Mesenchymal stem cell (in vitro differentiated cells and primary cell): ENCODE measurements at regions not wholly inside any gene's neighbourhood (a gene's known extent, or its start where the extent isn't known, plus 50 kb on each side); places are given as distances from the start of the nearest gene placed in this dataset.

Source experiments
- DNase-seq: peaks from one replicate; pipeline ENCODE4 v3.0.0-alpha.2; 2013
- H2AFZ ChIP-seq: one replicate; pipeline ENCODE4 v1.6.1; 2013; ENCODE audit warnings: low read depth, mild to moderate bottlenecking, control low read depth, inconsistent platforms, low read length, moderate library complexity
- H2AK5ac ChIP-seq: 2 replicates; pipeline ENCODE4 v1.6.1; 2013; ENCODE audit warnings: low read length, moderate library complexity, mild to moderate bottlenecking, inconsistent platforms; ENCODE audit not compliant: severe bottlenecking
- H2BK120ac ChIP-seq: one replicate; pipeline ENCODE4 v1.6.1; 2013; ENCODE audit warnings: low read depth, mild to moderate bottlenecking, inconsistent platforms, low read length, moderate library complexity
- H2BK12ac ChIP-seq, 2 experiments: one replicate each; pipeline ENCODE4 v1.6.1; 2013; ENCODE audit warnings: inconsistent platforms in 2 of 2, low read length in 2 of 2, mild to moderate bottlenecking in 2 of 2, moderate library complexity in 2 of 2, control low read depth in 1 of 2
- H2BK15ac ChIP-seq: one replicate; pipeline ENCODE4 v1.6.1; 2013; ENCODE audit warnings: mild to moderate bottlenecking, low read depth, inconsistent platforms; ENCODE audit not compliant: poor library complexity, severe bottlenecking
- H2BK5ac ChIP-seq: 2 replicates; pipeline ENCODE4 v1.6.1; 2013; ENCODE audit warnings: low read depth, mild to moderate bottlenecking, low read length, control low read depth, inconsistent platforms; ENCODE audit not compliant: poor library complexity, severe bottlenecking
- H3K14ac ChIP-seq, 2 experiments: one replicate each; pipeline ENCODE4 v1.6.1; 2013; ENCODE audit warnings: inconsistent platforms in 2 of 2, low read length in 2 of 2, control low read depth in 1 of 2, mild to moderate bottlenecking in 1 of 2, moderate library complexity in 1 of 2
- H3K18ac ChIP-seq, 2 experiments: one replicate each; pipeline ENCODE4 v1.6.1; 2013; ENCODE audit warnings: inconsistent platforms in 2 of 2, low read length in 2 of 2, control low read depth in 1 of 2, low read depth in 1 of 2, mild to moderate bottlenecking in 1 of 2
- H3K23ac ChIP-seq, 2 experiments: one replicate each; pipeline ENCODE4 v1.6.1; 2013; ENCODE audit warnings: inconsistent platforms in 2 of 2, low read length in 2 of 2, mild to moderate bottlenecking in 2 of 2, moderate library complexity in 2 of 2, control low read depth in 1 of 2
- H3K27ac ChIP-seq: 2 replicates; pipeline ENCODE4 v1.5.1; 2013; ENCODE audit warnings: mild to moderate bottlenecking, moderate library complexity, low read length, control low read depth, inconsistent platforms; ENCODE audit not compliant: poor library complexity, severe bottlenecking
- H3K27me3 ChIP-seq, 2 experiments: 2 replicates each; pipeline versions ENCODE4 v1.6.1 to v1.7.0; 2013; ENCODE audit warnings: low read length in 2 of 2, mild to moderate bottlenecking in 2 of 2, moderate library complexity in 2 of 2, control low read depth in 1 of 2, inconsistent platforms in 1 of 2; ENCODE audit not compliant: control insufficient read depth in 1 of 2, insufficient read depth in 1 of 2
- H3K36me3 ChIP-seq, 2 experiments: 2 replicates each; pipeline versions ENCODE4 v1.6.1 to v1.7.0; 2013; ENCODE audit warnings: low read length in 2 of 2, control low read depth in 1 of 2, inconsistent platforms in 1 of 2, low read depth in 1 of 2, mild to moderate bottlenecking in 1 of 2; ENCODE audit not compliant: insufficient read depth in 2 of 2, control insufficient read depth in 1 of 2
- H3K4ac ChIP-seq, 2 experiments: one replicate each; pipeline ENCODE4 v1.6.1; 2013; ENCODE audit warnings: inconsistent platforms in 2 of 2, low read length in 2 of 2, mild to moderate bottlenecking in 2 of 2, moderate library complexity in 2 of 2, control low read depth in 1 of 2, low read depth in 1 of 2
- H3K4me1 ChIP-seq: 2 replicates; pipeline ENCODE4 v1.6.1; 2013; ENCODE audit warnings: low read depth, low read length, control low read depth; ENCODE audit not compliant: control insufficient read depth, insufficient read depth
- H3K4me2 ChIP-seq: 2 replicates; pipeline ENCODE4 v1.6.1; 2013; ENCODE audit warnings: low read length, mild to moderate bottlenecking, inconsistent platforms; ENCODE audit not compliant: poor library complexity, severe bottlenecking
- H3K4me3 ChIP-seq, 2 experiments: 2 replicates each; pipeline versions ENCODE4 v1.5.1 to v1.7.0; 2013; ENCODE audit warnings: low read length in 2 of 2, mild to moderate bottlenecking in 2 of 2, control low read depth in 1 of 2, low read depth in 1 of 2; ENCODE audit not compliant: insufficient read depth in 1 of 2
- H3K79me1 ChIP-seq: replicated peaks from 2 replicates; pipeline ENCODE4 v1.6.1; 2013; ENCODE audit warnings: mild to moderate bottlenecking, control low read depth, low read length, inconsistent platforms; ENCODE audit not compliant: poor library complexity, severe bottlenecking
- H3K9ac ChIP-seq: 2 replicates; pipeline ENCODE4 v1.7.0; 2013; ENCODE audit warnings: mild to moderate bottlenecking, low read length, moderate library complexity
- H3K9me3 ChIP-seq: 2 replicates; pipeline ENCODE4 v1.7.0; 2013; ENCODE audit warnings: mild to moderate bottlenecking, low read length; ENCODE audit not compliant: control insufficient read depth
- H4K8ac ChIP-seq: one replicate; pipeline ENCODE4 v1.6.1; 2013; ENCODE audit warnings: inconsistent platforms, mild to moderate bottlenecking, low read length, moderate library complexity
- H4K91ac ChIP-seq: one replicate; pipeline ENCODE4 v1.6.1; 2013; ENCODE audit warnings: mild to moderate bottlenecking, low read length, inconsistent platforms
- WGBS: methylation state at CpG from one replicate; pipeline ENCODE4 v1.1.7; 2013; ENCODE audit warnings: mixed read lengths; 5-methylcytosine and 5-hydroxymethylcytosine counted together

GRCh38 chr6:28724395-28724794 is 198.7 kb downstream of the GPX5 start:
- Histone ChIP-seq H3K4me1 (no peaks in the 10 kb centered on the region), H3K4ac (no peak overlapping the region), H2BK120ac (no peak overlapping the region), H4K8ac (no peak overlapping the region), H3K9me3 (no peaks in the 10 kb centered on the region), H3K4me3 (no peak overlapping the region), H2BK15ac (no peak overlapping the region), H2AK5ac (no peak overlapping the region), H3K23ac (no peak overlapping the region), H2BK5ac (no peak overlapping the region), H3K14ac (no peak overlapping the region), H3K27ac (no peak overlapping the region), H3K79me1 (no peaks in the 10 kb centered on the region), H2AFZ (no peak overlapping the region), H3K27me3 (peaks cover 4 to 13% of the 10 kb centered on the region in 2 experiments), H3K4me2 (no peak overlapping the region), H3K36me3 (no peaks in the 10 kb centered on the region), H3K9ac (no peak overlapping the region), H4K91ac (no peak overlapping the region), H2BK12ac (no peak overlapping the region), H3K18ac (no peak overlapping the region)
- 58% methylated on average over 1 of the region's 1 CpG for WGBS
- DNase-seq, result no peak

- Histone ChIP-seq H3K18ac (no peak overlapping the region), H2BK120ac (no peak overlapping the region), H2AK5ac (no peak overlapping the region), H2BK15ac (no peak overlapping the region), H3K79me1 (no peaks in the 10 kb centered on the region), H3K23ac (no peak overlapping the region), H3K4me1 (peaks cover 3% of the 10 kb centered on the region), H2AFZ (no peak overlapping the region), H3K9me3 (no peaks in the 10 kb centered on the region), H3K36me3 (no peaks in the 10 kb centered on the region), H3K27me3 (peaks cover 4 to 10% of the 10 kb centered on the region in 2 experiments), H4K91ac (no peak overlapping the region), H4K8ac (no peak overlapping the region), H2BK5ac (no peak overlapping the region), H3K4me2 (no peak overlapping the region), H3K4me3 (no peak overlapping the region), H3K4ac (no peak overlapping the region), H3K27ac (no peak overlapping the region), H3K14ac (no peak overlapping the region), H2BK12ac (no peak overlapping the region), H3K9ac (no peak overlapping the region)
- DNase-seq, result no peak
- WGBS, result 71% methylated on average over 2 of the region's 2 CpGs
These were observed 198.4 kb downstream of the TRIM27 start for GRCh38 chr6:28725274-28725809.

GRCh38 chr6:28725890-28726348 is 197.9 kb downstream of the TRIM27 start:
- no peak overlapping the region for H3K4me2 ChIP-seq
- H3K4ac ChIP-seq, result no peak overlapping the region
- no peaks in the 10 kb centered on the region for H3K36me3 ChIP-seq
- no peaks in the 10 kb centered on the region for H3K9me3 ChIP-seq
- H3K23ac ChIP-seq, result no peak overlapping the region
- no peak overlapping the region for H4K91ac ChIP-seq
- H3K4me1 ChIP-seq, result peaks cover 3% of the 10 kb centered on the region
- no peak overlapping the region for H3K14ac ChIP-seq
- H2BK5ac ChIP-seq, result no peak overlapping the region
- H2AK5ac ChIP-seq, result no peak overlapping the region
- H3K4me3 ChIP-seq, result no peak overlapping the region
- H2BK12ac ChIP-seq, result no peak overlapping the region
- 33% methylated on average over 7 of the region's 7 CpGs for WGBS
- DNase-seq, result no peak
- H2AFZ ChIP-seq, result no peak overlapping the region
- H3K18ac ChIP-seq, result no peak overlapping the region
- H3K27ac ChIP-seq, result no peak overlapping the region
- no peak overlapping the region for H2BK120ac ChIP-seq
- no peak overlapping the region for H4K8ac ChIP-seq
- H2BK15ac ChIP-seq, result no peak overlapping the region
- H3K79me1 ChIP-seq, result no peaks in the 10 kb centered on the region
- H3K9ac ChIP-seq, result no peak overlapping the region
- H3K27me3 ChIP-seq, result peaks cover 4 to 5% of the 10 kb centered on the region in 2 experiments

- peaks cover 3% of the 10 kb centered on the region for H3K4me1 ChIP-seq
- H3K14ac ChIP-seq, result no peak overlapping the region
- no peak overlapping the region for H3K9ac ChIP-seq
- peaks cover 8% of the 10 kb centered on the region in 2 experiments for H3K27me3 ChIP-seq
- H3K23ac ChIP-seq, result no peak overlapping the region
- no peak overlapping the region for H4K91ac ChIP-seq
- H3K36me3 ChIP-seq, result no peaks in the 10 kb centered on the region
- no peak overlapping the region for H3K4ac ChIP-seq
- WGBS, result 85% methylated on average over 8 of the region's 13 CpGs
- H3K9me3 ChIP-seq, result no peaks in the 10 kb centered on the region
- no peak overlapping the region for H2BK120ac ChIP-seq
- no peaks in the 10 kb centered on the region for H3K79me1 ChIP-seq
- DNase-seq, result no peak
- no peak overlapping the region for H2AFZ ChIP-seq
- H2BK12ac ChIP-seq, result no peak overlapping the region
- H3K18ac ChIP-seq, result no peak overlapping the region
- H2BK15ac ChIP-seq, result no peak overlapping the region
- no peak overlapping the region for H3K4me3 ChIP-seq
- no peak overlapping the region for H3K27ac ChIP-seq
- no peak overlapping the region for H2AK5ac ChIP-seq
- no peak overlapping the region for H2BK5ac ChIP-seq
- no peak overlapping the region for H3K4me2 ChIP-seq
- no peak overlapping the region for H4K8ac ChIP-seq
These were observed 197.0 kb downstream of the TRIM27 start for GRCh38 chr6:28726569-28727309.
